GM23338 (cell line): ENCODE measurements at regions not wholly inside any gene's neighbourhood (a gene's known extent, or its start where the extent isn't known, plus 50 kb on each side); places are given as distances from the start of the nearest gene placed in this dataset.

ENCODE experiments used
- ATAC-seq: fragments of 200-7000 bp; cut with Tn5 transposase; 3 replicates; pipeline ENCODE4 v1.9.1; 2020
- DNase-seq: peaks from one replicate; pipeline ENCODE4 v3.0.0-alpha.2; 2015; ENCODE audit warnings: low spot score
- H2AFZ ChIP-seq: fragments of 200-600 bp; sonication (generic); 2 replicates; pipeline ENCODE4 v1.8.0; 2016; ENCODE audit warnings: antibody characterized with exemption, mild to moderate bottlenecking, moderate library complexity
- H3F3A ChIP-seq: fragments of 200-600 bp; sonication (generic); replicated peaks from 2 replicates; pipeline ENCODE4 v1.8.0; 2017; ENCODE audit warnings: antibody characterized with exemption, mixed run types, low read depth
- H3K27ac ChIP-seq: fragments of 200-600 bp; sonication (generic); 2 replicates; pipeline ENCODE4 v1.6.1; 2016; ENCODE audit warnings: low read depth
- H3K27me3 ChIP-seq: fragments of 200-600 bp; sonication (generic); 2 replicates; pipeline ENCODE4 v1.8.0; 2016; ENCODE audit warnings: mild to moderate bottlenecking, mixed run types, moderate library complexity; ENCODE audit not compliant: insufficient read depth
- H3K36me3 ChIP-seq: fragments of 200-600 bp; sonication (generic); 2 replicates; pipeline ENCODE4 v1.8.0; 2016; ENCODE audit warnings: mild to moderate bottlenecking; ENCODE audit not compliant: insufficient read depth
- H3K4me1 ChIP-seq: fragments of 200-600 bp; sonication (generic); 2 replicates; pipeline ENCODE4 v1.8.0; 2016; ENCODE audit warnings: mild to moderate bottlenecking, moderate library complexity; ENCODE audit not compliant: insufficient read depth
- H3K4me2 ChIP-seq: fragments of 200-600 bp; sonication (generic); 2 replicates; pipeline ENCODE4 v1.7.1; 2017; ENCODE audit warnings: mixed run types
- H3K4me3 ChIP-seq: fragments of 200-600 bp; sonication (generic); 2 replicates; pipeline ENCODE4 v1.6.1; 2016; ENCODE audit warnings: mixed run types
- H3K79me2 ChIP-seq: fragments of 200-600 bp; sonication (generic); replicated peaks from 2 replicates; pipeline ENCODE4 v1.8.0; 2017; ENCODE audit warnings: mild to moderate bottlenecking; ENCODE audit not compliant: insufficient read depth
- H3K9me2 ChIP-seq: fragments of 200-600 bp; sonication (generic); 2 replicates; pipeline ENCODE4 v1.8.0; 2017; ENCODE audit not compliant: insufficient read depth
- H4K20me1 ChIP-seq: fragments of 200-600 bp; sonication (generic); replicated peaks from 2 replicates; pipeline ENCODE4 v1.8.0; 2017; ENCODE audit warnings: mild to moderate bottlenecking; ENCODE audit not compliant: insufficient read depth
- H3K27ac Mint-ChIP-seq: 2 replicates; pipeline ENCODE4 v1.8.0; 2020; ENCODE audit warnings: inconsistent platforms, mild to moderate bottlenecking, moderate library complexity, mixed read lengths
- H3K27me3 Mint-ChIP-seq: 3 replicates; pipeline ENCODE4 v1.8.0; 2022; ENCODE audit warnings: low read depth, mild to moderate bottlenecking, moderate library complexity, mixed read lengths, inconsistent platforms; ENCODE audit not compliant: insufficient read depth, poor library complexity
- H3K36me3 Mint-ChIP-seq: 3 replicates; pipeline ENCODE4 v1.8.0; 2021; ENCODE audit warnings: low read depth, mild to moderate bottlenecking, inconsistent platforms, moderate library complexity, mixed read lengths
- H3K4me1 Mint-ChIP-seq: 3 replicates; pipeline ENCODE4 v1.8.0; 2020; ENCODE audit warnings: mild to moderate bottlenecking, inconsistent platforms, mixed read lengths
- H3K4me3 Mint-ChIP-seq: 3 replicates; pipeline ENCODE4 v1.8.0; 2021; ENCODE audit warnings: moderate library complexity, mild to moderate bottlenecking, inconsistent platforms, mixed read lengths
- H3K9me3 Mint-ChIP-seq: 3 replicates; pipeline ENCODE4 v1.8.0; 2020; ENCODE audit warnings: moderate library complexity, mild to moderate bottlenecking, inconsistent platforms, mixed read lengths
- CREB1 ChIP-seq: fragments of 250-450 bp; sonication (Bioruptor Pico); IDR thresholded peaks from 2 replicates; pipeline ENCODE4 v1.5.0; 2020; ENCODE audit warnings: low read depth, mild to moderate bottlenecking, moderate library complexity
- EZH2 ChIP-seq: fragments of 200-600 bp; sonication (generic); IDR thresholded peaks from one replicate; pipeline ENCODE4 v1.8.0; 2017; ENCODE audit warnings: antibody characterized with exemption, mild to moderate bottlenecking, low read depth; ENCODE audit not compliant: unreplicated experiment
- EZH2phosphoT487 ChIP-seq: fragments of 200-600 bp; sonication (generic); IDR thresholded peaks from one replicate; pipeline ENCODE4 v1.8.1; 2018; ENCODE audit warnings: antibody characterized with exemption; ENCODE audit not compliant: unreplicated experiment
- JUNB ChIP-seq: IDR thresholded peaks from one replicate; pipeline ENCODE4 v1.6.1; 2016; ENCODE audit warnings: antibody characterized with exemption; ENCODE audit not compliant: unreplicated experiment
- NANOG ChIP-seq: IDR thresholded peaks from 2 replicates; pipeline ENCODE4 v1.6.1; 2016; ENCODE audit warnings: antibody characterized with exemption, borderline replicate concordance
- STAT1 ChIP-seq: IDR thresholded peaks from one replicate; pipeline ENCODE4 v1.6.1; 2016; ENCODE audit warnings: antibody characterized with exemption; ENCODE audit not compliant: unreplicated experiment
- ZNF114 ChIP-seq: fragments of 250-450 bp; sonication (Bioruptor Pico); IDR thresholded peaks from 2 replicates; pipeline ENCODE4 v1.5.0; 2020; ENCODE audit warnings: mild to moderate bottlenecking, moderate library complexity
- ZNF331 ChIP-seq: fragments of 250-450 bp; sonication (Bioruptor Pico); IDR thresholded peaks from 2 replicates; pipeline ENCODE4 v1.5.0; 2020; ENCODE audit warnings: low read depth, mild to moderate bottlenecking, moderate library complexity
- TF ChIP-seq, protein P1 (sequence below), 2 experiments: fragments of 200-600 bp in 1 of 2; sonication (generic) in 1 of 2; conservative IDR thresholded peaks; 2 replicates each; pipeline versions ENCODE4 v1.5.1 to v1.6.1; 2016 to 2017; ENCODE audit warnings: antibody characterized with exemption in 2 of 2, low read depth in 2 of 2, mild to moderate bottlenecking in 2 of 2, moderate library complexity in 1 of 2
- TF ChIP-seq, protein P2 (sequence below): IDR thresholded peaks from one replicate; pipeline ENCODE4 v1.6.1; 2018; ENCODE audit warnings: antibody characterized with exemption; ENCODE audit not compliant: unreplicated experiment
- TF ChIP-seq, protein P3 (sequence below): IDR thresholded peaks from 2 replicates; pipeline ENCODE4 v1.6.1; 2016; ENCODE audit warnings: antibody characterized with exemption

DNA sequence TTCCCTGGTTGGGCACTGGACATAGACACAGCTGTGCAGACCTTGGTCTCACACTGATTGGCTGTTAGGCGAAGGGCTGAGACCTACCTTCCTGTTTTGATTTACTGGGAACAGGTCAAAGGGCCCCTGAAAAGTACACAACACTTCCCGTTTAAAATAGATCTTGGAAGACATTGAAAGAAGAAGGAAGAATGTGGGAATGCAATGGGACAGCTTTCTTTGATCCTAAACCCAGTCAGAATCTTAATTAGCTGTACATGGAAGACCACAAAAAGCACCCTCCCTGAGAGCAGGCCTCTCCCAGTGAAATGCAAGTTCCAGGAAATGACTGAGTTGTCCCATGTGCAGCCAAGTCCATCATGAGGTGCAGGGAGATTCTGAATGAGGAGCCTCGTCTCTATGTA, 83.6 kb upstream of the EXOC2 start:
- 0 out of 2 replicates have a peak overlapping the region, but pooled peaks have one; percentile 7 for H3K27ac Mint-ChIP-seq
- H3K36me3 Mint-ChIP-seq = no peaks in the 10 kb centered on the region
- no peaks in the 10 kb centered on the region for H3K79me2 ChIP-seq
- H3K36me3 ChIP-seq = no peaks in the 10 kb centered on the region
- H3K27ac ChIP-seq = no peak overlapping the region
- no peaks in the 10 kb centered on the region for H3K27me3 Mint-ChIP-seq
- no peak overlapping the region for H2AFZ ChIP-seq
- H3K4me1 ChIP-seq = no peaks in the 10 kb centered on the region
- no peaks in the 10 kb centered on the region for H3K9me2 ChIP-seq
- DNase-seq (no peak), ATAC-seq (no peak)
- no peak overlapping the region for H3K4me3 ChIP-seq
- H3K4me1 Mint-ChIP-seq = peaks cover 8% of the 10 kb centered on the region
- no peaks in the 10 kb centered on the region for H3F3A ChIP-seq
- no peak for TF ChIP-seq STAT1
- no peak for TF ChIP-seq EZH2phosphoT487
- TF ChIP-seq, protein P1, sequence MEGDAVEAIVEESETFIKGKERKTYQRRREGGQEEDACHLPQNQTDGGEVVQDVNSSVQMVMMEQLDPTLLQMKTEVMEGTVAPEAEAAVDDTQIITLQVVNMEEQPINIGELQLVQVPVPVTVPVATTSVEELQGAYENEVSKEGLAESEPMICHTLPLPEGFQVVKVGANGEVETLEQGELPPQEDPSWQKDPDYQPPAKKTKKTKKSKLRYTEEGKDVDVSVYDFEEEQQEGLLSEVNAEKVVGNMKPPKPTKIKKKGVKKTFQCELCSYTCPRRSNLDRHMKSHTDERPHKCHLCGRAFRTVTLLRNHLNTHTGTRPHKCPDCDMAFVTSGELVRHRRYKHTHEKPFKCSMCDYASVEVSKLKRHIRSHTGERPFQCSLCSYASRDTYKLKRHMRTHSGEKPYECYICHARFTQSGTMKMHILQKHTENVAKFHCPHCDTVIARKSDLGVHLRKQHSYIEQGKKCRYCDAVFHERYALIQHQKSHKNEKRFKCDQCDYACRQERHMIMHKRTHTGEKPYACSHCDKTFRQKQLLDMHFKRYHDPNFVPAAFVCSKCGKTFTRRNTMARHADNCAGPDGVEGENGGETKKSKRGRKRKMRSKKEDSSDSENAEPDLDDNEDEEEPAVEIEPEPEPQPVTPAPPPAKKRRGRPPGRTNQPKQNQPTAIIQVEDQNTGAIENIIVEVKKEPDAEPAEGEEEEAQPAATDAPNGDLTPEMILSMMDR (conservative IDR thresholded peaks at IDR 0.05; ENCODE audit: low read depth in 2 of 2) = no peak
- no peak overlapping the region for H3K4me2 ChIP-seq
- H3K27me3 ChIP-seq = no peaks in the 10 kb centered on the region
- no peak overlapping the region for H3K4me3 Mint-ChIP-seq
- no peaks in the 10 kb centered on the region for H3K9me3 Mint-ChIP-seq
- H4K20me1 ChIP-seq = no peaks in the 10 kb centered on the region

DNA sequence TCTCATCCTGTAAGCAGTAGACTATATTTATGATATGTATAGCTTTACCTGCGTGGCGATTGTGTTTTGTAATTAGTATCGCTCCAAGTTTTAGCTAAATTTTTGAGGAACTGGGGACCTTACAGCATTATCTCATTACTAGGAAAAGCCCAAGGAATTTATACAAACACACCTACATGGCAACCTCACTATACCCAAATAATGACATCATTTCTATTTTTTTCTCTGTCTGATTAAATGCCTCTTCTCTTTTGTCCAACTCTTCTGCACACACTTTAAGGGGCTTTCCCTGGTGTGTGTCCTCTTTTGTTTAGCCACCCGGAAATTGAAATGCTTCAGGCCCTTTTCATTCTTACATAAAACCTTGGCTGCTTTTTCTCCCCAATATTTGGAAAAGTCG, 82.9 kb upstream of the EXOC2 start:
- Histone ChIP-seq H3K9me2 (no peaks in the 10 kb centered on the region), H3K27ac (no peak overlapping the region), H3K4me2 (no peak overlapping the region), H4K20me1 (no peaks in the 10 kb centered on the region), H3K27me3 (no peaks in the 10 kb centered on the region), H3K36me3 (no peaks in the 10 kb centered on the region), H2AFZ (no peak overlapping the region), H3K79me2 (no peaks in the 10 kb centered on the region), H3K4me3 (no peak overlapping the region), H3K4me1 (no peaks in the 10 kb centered on the region), H3F3A (no peaks in the 10 kb centered on the region)
- Mint-ChIP-seq H3K4me1 (peaks cover 2% of the 10 kb centered on the region; the same call in 2 of the 3 replicates), H3K4me3 (no peak overlapping the region), H3K27me3 (no peaks in the 10 kb centered on the region), H3K36me3 (no peaks in the 10 kb centered on the region), H3K9me3 (no peaks in the 10 kb centered on the region), H3K27ac (no peak overlapping the region)
- ATAC-seq (no peak), DNase-seq (no peak)
- TF ChIP-seq EZH2 (no peak), ZNF114 (CRISPR knock-in tag) (no peak), STAT1 (no peak), ZNF331 (CRISPR knock-in tag) (no peak), JUNB (no peak), EZH2phosphoT487 (no peak), NANOG (no peak), CREB1 (CRISPR knock-in tag) (no peak)
- TF ChIP-seq, protein P2, sequence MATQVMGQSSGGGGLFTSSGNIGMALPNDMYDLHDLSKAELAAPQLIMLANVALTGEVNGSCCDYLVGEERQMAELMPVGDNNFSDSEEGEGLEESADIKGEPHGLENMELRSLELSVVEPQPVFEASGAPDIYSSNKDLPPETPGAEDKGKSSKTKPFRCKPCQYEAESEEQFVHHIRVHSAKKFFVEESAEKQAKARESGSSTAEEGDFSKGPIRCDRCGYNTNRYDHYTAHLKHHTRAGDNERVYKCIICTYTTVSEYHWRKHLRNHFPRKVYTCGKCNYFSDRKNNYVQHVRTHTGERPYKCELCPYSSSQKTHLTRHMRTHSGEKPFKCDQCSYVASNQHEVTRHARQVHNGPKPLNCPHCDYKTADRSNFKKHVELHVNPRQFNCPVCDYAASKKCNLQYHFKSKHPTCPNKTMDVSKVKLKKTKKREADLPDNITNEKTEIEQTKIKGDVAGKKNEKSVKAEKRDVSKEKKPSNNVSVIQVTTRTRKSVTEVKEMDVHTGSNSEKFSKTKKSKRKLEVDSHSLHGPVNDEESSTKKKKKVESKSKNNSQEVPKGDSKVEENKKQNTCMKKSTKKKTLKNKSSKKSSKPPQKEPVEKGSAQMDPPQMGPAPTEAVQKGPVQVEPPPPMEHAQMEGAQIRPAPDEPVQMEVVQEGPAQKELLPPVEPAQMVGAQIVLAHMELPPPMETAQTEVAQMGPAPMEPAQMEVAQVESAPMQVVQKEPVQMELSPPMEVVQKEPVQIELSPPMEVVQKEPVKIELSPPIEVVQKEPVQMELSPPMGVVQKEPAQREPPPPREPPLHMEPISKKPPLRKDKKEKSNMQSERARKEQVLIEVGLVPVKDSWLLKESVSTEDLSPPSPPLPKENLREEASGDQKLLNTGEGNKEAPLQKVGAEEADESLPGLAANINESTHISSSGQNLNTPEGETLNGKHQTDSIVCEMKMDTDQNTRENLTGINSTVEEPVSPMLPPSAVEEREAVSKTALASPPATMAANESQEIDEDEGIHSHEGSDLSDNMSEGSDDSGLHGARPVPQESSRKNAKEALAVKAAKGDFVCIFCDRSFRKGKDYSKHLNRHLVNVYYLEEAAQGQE = no peak
- TF ChIP-seq, protein P3, sequence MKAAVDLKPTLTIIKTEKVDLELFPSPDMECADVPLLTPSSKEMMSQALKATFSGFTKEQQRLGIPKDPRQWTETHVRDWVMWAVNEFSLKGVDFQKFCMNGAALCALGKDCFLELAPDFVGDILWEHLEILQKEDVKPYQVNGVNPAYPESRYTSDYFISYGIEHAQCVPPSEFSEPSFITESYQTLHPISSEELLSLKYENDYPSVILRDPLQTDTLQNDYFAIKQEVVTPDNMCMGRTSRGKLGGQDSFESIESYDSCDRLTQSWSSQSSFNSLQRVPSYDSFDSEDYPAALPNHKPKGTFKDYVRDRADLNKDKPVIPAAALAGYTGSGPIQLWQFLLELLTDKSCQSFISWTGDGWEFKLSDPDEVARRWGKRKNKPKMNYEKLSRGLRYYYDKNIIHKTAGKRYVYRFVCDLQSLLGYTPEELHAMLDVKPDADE = no peak
